Mucosa of stomach (tissue), 1 donor: ENCODE measurements at regions not wholly inside any gene's neighbourhood (a gene's known extent, or its start where the extent isn't known, plus 50 kb on each side); places are given as distances from the start of the nearest gene placed in this dataset.

ENCODE experiments used
- H3K27me3 ChIP-seq: one replicate; pipeline ENCODE4 v1.7.0; 2013; ENCODE audit warnings: mild to moderate bottlenecking, low read length; ENCODE audit not compliant: control insufficient read depth, insufficient read depth
- H3K36me3 ChIP-seq: one replicate; pipeline ENCODE4 v1.7.0; 2013; ENCODE audit warnings: low read length; ENCODE audit not compliant: control insufficient read depth, insufficient read depth
- H3K4me1 ChIP-seq: one replicate; pipeline ENCODE4 v1.7.0; 2013; ENCODE audit warnings: mild to moderate bottlenecking, low read length; ENCODE audit not compliant: control insufficient read depth, insufficient read depth
- H3K4me3 ChIP-seq: one replicate; pipeline ENCODE4 v1.7.0; 2013; ENCODE audit warnings: low read length
- H3K9ac ChIP-seq: one replicate; pipeline ENCODE4 v1.7.0; 2013; ENCODE audit warnings: mild to moderate bottlenecking, low read length, moderate library complexity
- H3K9me3 ChIP-seq: one replicate; pipeline ENCODE4 v1.7.0; 2013; ENCODE audit warnings: mild to moderate bottlenecking, low read length, moderate library complexity; ENCODE audit not compliant: control insufficient read depth
- donor health status: Pancreatic carcinoma.

DNA sequence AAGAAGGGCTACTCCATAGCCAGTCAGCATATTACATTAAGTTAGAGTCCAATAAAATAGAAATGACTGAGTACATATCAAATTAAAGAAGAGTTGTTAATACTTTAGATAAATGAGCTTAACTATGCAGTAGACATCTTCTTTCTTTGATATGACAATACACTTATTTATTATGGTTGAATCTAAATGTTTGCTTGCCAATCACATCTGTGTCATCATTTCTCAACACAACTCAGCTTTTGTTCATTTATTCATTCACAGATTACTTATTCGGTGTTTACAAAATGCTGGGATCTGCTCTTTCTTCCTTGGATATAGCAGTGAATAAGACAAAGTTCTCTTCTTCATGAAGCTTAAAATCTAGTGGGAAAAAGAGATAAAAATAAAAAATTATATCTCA, 614.6 kb upstream of the ATP2B1 start:
- Histone ChIP-seq H3K9ac (no peak overlapping the region), H3K4me1 (no peaks in the 10 kb centered on the region), H3K9me3 (no peaks in the 10 kb centered on the region), H3K36me3 (no peaks in the 10 kb centered on the region), H3K27me3 (no peaks in the 10 kb centered on the region), H3K4me3 (no peak overlapping the region)

DNA sequence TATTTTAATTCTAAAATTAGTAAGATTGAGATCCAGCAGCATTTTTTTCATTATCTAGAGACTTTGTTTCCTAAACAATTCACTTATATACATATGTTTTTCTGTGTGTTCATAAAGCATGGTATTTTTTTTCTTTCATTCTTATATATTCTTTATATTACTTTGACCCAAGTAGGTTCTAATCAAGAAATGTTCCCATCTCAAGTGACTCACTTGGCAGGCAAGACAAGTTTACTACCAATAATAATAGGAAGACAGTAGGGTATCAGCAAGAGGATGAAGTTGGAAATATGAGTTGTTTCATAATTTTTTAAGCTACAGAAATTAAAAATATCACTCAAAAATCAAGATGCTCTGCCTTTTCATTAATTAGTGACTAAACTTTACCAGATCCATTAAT, 613.4 kb upstream of the ATP2B1 start:
- H3K9me3 ChIP-seq, result no peaks in the 10 kb centered on the region
- H3K4me3 ChIP-seq, result no peak overlapping the region
- no peak overlapping the region for H3K9ac ChIP-seq
- no peaks in the 10 kb centered on the region for H3K27me3 ChIP-seq
- H3K4me1 ChIP-seq, result no peaks in the 10 kb centered on the region
- H3K36me3 ChIP-seq, result no peaks in the 10 kb centered on the region

DNA sequence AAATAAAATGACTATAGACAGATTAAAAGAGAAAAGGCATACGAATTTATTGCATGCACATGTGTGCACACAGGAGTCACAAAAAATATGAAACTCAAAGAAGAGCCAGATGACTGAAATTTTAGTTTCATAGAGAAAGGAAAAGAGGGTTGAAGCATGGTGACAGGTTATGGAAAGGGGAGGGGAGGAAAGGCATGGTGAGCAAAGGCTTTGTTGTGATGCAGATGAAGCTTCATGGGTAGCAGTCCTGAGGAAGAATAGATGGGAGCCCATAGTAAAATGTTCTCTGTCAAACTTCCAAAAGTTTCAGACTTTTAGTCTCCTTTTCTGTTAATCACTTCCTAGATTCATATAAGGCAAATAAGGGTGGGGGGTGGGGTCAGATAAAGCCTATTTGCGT, 612.7 kb upstream of the ATP2B1 start:
- H3K4me3 ChIP-seq, result no peak overlapping the region
- no peaks in the 10 kb centered on the region for H3K9me3 ChIP-seq
- H3K4me1 ChIP-seq, result no peaks in the 10 kb centered on the region
- no peaks in the 10 kb centered on the region for H3K27me3 ChIP-seq
- no peaks in the 10 kb centered on the region for H3K36me3 ChIP-seq
- no peak overlapping the region for H3K9ac ChIP-seq

DNA sequence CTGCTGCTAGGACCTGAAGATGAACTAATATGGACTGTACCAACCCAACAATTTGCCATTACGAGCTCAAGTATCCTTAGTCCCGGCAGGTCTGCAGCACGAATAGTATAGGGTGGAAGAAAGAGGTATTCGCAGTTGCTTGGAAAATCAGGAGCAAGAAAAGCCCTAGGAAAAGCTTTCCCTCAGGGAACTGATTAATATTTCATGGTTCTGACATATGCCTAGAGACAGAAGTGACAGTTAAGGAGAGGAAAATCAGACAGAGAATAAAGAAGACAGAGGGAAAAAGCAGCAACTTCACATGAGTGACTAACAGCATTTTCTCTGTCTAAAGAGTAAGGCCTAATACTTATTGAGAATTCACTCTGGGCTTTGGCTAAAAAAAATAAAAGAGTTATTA, 602.9 kb upstream of the ATP2B1 start:
- no peaks in the 10 kb centered on the region for H3K27me3 ChIP-seq
- H3K4me1 ChIP-seq, result no peaks in the 10 kb centered on the region
- no peak overlapping the region for H3K9ac ChIP-seq
- H3K9me3 ChIP-seq, result no peaks in the 10 kb centered on the region
- H3K4me3 ChIP-seq, result no peak overlapping the region
- H3K36me3 ChIP-seq, result no peaks in the 10 kb centered on the region

DNA sequence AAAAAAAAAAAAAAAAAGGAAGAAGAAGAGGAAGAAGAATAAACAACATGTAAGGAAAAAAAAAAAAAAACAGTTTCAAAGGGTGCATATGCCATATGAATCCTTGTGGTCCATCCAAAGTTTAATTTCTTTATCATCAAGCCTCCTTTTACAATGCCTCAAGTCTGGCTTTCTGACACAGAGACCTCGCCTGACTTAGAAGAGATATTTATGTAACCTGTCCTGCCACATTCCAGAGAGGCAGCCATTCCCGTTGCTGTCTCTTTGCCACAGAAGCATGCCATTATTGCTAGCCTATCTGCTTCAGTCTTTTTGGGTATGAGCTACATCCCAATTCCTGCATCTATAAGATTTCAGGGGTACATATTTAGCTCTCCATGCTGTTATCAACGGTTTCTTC, 596.7 kb upstream of the ATP2B1 start:
- Histone ChIP-seq H3K9me3 (no peaks in the 10 kb centered on the region), H3K27me3 (no peaks in the 10 kb centered on the region), H3K9ac (no peak overlapping the region), H3K4me1 (no peaks in the 10 kb centered on the region), H3K4me3 (no peak overlapping the region), H3K36me3 (no peaks in the 10 kb centered on the region)

DNA sequence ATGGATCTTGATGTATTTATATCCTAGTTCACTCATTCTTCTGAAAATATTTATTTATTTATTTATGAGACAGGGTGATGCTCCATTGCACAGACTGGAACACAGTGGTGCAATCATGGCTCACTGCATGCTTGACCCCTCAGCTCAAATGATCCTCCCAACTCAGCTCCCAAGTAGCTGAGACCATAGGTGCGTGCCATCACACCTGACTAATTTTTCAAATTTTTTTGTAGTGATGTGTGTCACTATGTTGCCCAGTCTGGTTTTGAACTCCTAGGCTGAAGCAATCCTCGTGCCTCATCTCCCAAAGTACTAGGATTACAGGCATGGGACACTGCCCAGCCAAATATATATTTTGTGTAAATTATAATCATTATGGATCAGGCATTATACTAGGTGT, 595.6 kb upstream of the ATP2B1 start:
- Histone ChIP-seq H3K36me3 (no peaks in the 10 kb centered on the region), H3K9me3 (no peaks in the 10 kb centered on the region), H3K9ac (no peak overlapping the region), H3K27me3 (no peaks in the 10 kb centered on the region), H3K4me1 (no peaks in the 10 kb centered on the region), H3K4me3 (no peak overlapping the region)

DNA sequence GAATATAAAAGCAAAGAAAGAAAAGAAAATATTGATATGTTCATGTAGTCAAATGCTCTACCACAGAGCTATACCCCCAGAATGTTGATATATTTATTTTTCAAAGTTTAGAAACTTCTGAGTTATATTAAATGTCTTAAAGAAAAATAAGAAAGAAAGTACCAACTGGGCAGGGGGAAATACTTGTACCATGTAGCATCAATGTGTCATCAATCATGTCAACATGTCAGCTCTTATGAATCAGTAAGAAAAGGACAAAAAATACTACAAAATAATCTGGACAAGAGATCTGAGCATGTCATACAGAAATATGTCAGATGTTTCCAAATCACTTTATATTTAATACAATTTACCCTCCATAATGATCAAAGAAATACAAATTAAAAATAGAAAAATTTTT, 595.1 kb upstream of the ATP2B1 start:
- no peaks in the 10 kb centered on the region for H3K9me3 ChIP-seq
- H3K36me3 ChIP-seq, result no peaks in the 10 kb centered on the region
- H3K4me3 ChIP-seq, result no peak overlapping the region
- H3K4me1 ChIP-seq, result no peaks in the 10 kb centered on the region
- H3K9ac ChIP-seq, result no peak overlapping the region
- H3K27me3 ChIP-seq, result no peaks in the 10 kb centered on the region

DNA sequence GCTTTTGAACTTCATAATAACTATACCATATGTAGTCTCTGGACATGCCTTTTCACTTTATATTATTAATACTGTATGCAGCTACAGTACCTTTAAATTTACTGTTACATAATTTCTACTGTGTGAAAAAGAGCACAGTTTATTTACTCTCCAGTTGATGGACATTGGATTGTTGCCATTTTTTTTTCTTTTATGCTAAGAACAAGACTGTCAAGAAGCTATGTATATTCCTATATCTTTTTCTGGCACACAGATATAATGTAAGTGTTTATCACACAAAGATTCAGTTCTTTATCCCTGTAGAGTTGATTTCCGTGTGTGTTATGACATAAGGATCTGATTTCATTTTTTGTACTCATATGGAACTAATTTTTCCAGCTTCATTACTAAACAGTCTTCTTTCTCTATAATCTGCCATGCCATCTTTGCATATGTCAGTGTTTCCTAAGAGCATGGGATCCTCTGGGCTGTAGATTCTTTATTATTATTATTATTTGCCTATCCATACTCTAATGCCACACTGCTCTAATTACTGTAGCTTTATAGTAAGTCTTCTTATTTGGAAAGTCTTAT, 593.0 kb upstream of the ATP2B1 start:
- no peaks in the 10 kb centered on the region for H3K4me1 ChIP-seq
- no peak overlapping the region for H3K9ac ChIP-seq
- H3K9me3 ChIP-seq, result no peaks in the 10 kb centered on the region
- H3K36me3 ChIP-seq, result no peaks in the 10 kb centered on the region
- no peak overlapping the region for H3K4me3 ChIP-seq
- no peaks in the 10 kb centered on the region for H3K27me3 ChIP-seq

DNA sequence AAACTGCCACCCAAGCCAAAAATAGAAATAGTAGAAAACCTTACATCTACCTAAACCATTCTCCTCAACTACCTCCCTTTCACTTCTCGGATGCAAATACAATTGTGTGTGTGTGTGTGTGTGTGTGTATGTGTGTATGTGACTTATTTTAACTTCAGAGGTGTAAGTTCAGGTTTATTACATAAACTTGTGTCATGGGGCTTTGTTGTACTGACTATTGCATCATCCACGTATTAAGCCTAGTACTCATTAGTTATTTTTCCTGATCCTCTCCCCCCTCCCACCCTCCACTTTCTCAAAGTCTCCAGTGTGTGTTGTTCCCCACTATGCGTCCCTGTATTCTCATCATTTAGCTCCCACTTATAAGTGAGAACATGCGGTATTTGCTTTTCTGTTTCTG, 592.5 kb upstream of the ATP2B1 start:
- Histone ChIP-seq H3K9ac (no peak overlapping the region), H3K27me3 (no peaks in the 10 kb centered on the region), H3K4me1 (no peaks in the 10 kb centered on the region), H3K9me3 (no peaks in the 10 kb centered on the region), H3K36me3 (no peaks in the 10 kb centered on the region), H3K4me3 (no peak overlapping the region)

DNA sequence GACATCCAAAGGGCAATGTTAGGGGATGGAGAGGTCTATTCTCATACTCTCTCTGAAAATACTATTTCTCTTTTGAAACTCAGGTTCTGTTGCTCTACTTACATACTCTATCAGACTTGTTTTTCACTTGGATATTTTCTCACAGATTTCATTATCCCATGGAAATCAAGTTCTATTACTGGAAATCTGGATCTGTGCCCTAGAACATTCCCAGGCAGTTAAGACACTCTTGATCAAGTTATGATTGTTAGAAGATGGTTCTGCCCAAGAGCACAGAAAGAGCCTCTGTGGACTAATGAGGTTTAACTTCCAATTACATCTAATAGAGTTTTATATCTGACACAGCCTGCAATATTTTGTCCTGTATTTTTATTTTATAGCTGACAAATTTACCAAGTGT, 591.0 kb upstream of the ATP2B1 start:
- Histone ChIP-seq H3K4me3 (no peak overlapping the region), H3K27me3 (no peaks in the 10 kb centered on the region), H3K9ac (no peak overlapping the region), H3K9me3 (no peaks in the 10 kb centered on the region), H3K4me1 (no peaks in the 10 kb centered on the region), H3K36me3 (no peaks in the 10 kb centered on the region)

DNA sequence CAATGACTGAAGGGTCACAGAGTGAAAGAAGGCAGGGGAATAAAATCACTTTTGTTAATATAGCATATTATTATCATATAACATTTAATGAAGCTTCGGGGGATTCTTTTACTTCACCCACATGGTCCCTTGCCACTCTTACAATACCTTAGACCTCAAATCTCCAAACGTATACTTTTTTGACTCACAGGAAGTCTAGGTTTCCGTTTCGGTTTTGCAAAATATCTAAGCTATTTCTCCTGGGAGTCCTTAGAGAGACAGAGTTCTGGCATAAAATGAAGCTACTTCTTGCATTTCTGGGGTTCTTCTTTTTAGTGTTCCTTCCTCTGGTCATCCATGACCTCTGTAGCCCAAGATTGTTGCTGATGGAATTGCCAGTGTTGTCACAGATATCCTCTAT, 590.5 kb upstream of the ATP2B1 start:
- Histone ChIP-seq H3K9me3 (no peaks in the 10 kb centered on the region), H3K4me1 (no peaks in the 10 kb centered on the region), H3K4me3 (no peak overlapping the region), H3K36me3 (no peaks in the 10 kb centered on the region), H3K27me3 (no peaks in the 10 kb centered on the region), H3K9ac (no peak overlapping the region)

DNA sequence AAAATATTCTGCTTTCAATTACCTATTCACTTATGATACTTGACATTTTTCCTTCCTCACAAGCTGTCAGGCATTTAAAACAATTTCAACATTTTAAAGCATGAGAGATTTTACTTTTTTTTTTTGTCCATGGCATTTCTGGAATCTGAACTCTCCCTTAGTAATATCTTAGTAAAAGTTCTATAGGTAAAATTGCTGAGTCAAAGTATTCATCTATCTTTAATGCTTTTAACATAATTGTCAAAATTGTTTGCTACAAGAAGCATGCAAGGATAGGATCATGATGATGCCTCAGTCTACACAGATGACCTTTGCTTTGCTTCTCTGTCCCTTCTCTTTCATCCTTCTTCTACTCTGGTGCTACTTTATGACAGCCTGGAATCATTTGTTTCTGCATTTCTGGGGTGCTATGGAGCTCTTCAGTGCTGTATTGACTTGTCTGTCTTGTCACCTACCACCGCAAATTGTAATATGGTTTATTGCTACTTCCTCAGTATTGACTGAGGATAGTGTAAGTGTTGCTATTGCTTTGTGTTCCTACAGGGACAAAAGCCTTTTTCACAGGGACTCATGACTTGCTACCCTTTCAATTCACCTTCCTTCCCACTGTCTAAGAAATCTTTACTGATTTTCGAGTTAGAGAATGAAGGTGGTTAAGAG, 589.8 kb upstream of the ATP2B1 start:
- no peaks in the 10 kb centered on the region for H3K36me3 ChIP-seq
- no peak overlapping the region for H3K9ac ChIP-seq
- no peaks in the 10 kb centered on the region for H3K27me3 ChIP-seq
- H3K4me3 ChIP-seq, result no peak overlapping the region
- no peaks in the 10 kb centered on the region for H3K9me3 ChIP-seq
- no peaks in the 10 kb centered on the region for H3K4me1 ChIP-seq

DNA sequence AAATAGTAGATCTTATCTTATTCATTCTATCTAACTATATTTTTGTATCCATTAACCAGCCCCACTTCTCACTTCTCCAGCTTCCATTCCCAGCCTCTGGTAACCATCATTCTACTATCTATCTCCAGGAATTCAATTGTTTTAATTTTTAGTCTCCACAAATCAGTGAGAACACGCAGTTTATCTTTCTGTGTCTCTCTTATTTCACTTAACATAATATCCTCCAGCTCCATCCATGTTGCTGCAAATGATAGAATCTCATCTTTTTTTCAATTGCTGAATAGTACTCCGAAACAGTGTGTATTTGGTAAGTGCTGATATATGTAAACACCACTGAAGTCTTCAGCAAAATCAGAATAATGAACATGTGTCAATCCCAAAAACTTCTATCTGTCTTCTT, 587.2 kb upstream of the ATP2B1 start:
- H3K9me3 ChIP-seq, result no peaks in the 10 kb centered on the region
- no peaks in the 10 kb centered on the region for H3K36me3 ChIP-seq
- H3K4me3 ChIP-seq, result no peak overlapping the region
- no peaks in the 10 kb centered on the region for H3K4me1 ChIP-seq
- H3K27me3 ChIP-seq, result no peaks in the 10 kb centered on the region
- no peak overlapping the region for H3K9ac ChIP-seq
